GM03348 (cell line): ENCODE measurements at regions not wholly inside any gene's neighbourhood (a gene's known extent, or its start where the extent isn't known, plus 50 kb on each side); places are given as distances from the start of the nearest gene placed in this dataset.

ENCODE experiments used
- DNase-seq: peaks from one replicate; pipeline ENCODE4 v3.0.0; 2012; ENCODE audit warnings: low spot score

DNA sequence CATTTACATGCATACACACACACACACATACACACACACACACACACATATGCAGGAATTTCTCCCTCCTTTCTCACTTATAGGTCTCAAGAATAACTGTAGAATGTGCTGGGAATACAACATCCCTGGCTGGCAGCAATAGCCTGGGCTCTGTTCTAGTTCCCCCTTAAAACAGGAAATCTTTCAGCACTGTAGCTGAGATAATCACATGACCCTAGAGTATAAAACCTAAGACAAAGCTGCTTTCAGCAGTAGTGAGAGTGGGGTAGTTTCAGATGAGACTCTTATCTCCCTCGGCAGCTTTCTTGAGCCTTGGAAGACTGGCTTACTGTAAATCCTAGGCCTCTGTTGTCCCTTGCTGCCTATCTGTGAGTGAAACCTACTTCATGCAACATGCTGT is 137.4 kb upstream of the AKR1E2 start:
- DNase-seq = no peak

DNA sequence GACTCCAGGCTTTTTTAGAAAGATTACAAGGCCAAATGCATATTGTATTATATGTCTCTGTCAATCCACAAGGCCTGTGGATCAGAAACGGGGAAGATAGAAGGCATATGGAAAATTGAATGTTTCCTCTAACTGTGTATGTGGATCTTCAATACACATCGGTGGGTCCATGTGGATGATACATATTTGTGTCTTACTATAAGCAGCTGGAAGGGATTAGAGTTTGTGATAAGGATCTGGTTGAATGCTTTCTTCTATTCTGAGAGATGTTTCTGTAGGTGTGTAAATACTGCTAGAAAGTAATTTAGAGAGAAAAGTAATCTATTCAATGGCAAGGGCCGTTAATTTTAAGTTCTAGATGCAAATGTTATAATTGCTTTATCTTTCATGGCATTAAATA is 137.8 kb upstream of the AKR1E2 start:
- no peak for DNase-seq

DNA sequence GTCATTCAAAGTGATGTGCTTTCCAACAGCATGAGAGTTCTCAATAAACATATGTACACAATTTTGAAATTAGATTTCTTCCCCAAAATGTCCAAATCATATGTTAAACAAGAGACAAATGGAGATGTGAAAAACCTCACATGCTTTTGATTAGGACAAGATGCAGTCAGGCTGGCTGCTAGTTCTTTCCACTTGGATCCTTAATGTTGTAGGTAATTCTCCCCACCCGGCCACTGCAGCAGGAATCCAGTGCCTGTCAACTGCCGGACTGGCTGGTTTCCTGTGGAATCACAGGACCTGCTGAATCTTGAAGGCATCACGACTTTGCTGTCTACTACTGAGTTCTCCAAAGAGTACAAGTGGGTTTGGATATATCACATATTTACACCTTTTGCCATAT is 138.6 kb upstream of the AKR1E2 start:
- DNase-seq = peak; percentile 19

DNA sequence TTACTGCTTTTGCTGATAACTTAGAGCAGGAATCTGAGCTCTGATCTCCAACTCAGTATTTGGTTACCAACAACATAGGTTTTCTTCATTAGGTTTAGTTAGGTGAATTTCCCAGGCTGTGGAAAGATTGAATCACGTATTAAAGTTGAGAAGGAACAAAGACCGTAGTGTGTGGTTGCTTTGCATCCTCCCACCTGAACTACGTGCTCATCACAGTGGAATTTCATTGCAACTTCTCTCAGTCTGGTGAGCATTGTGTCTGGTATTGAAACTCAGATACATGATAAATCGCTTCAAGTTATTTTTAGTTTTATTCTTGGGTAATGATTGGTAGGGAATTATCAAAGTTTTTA is 139.4 kb upstream of the AKR1E2 start:
- peak; percentile 65 for DNase-seq

DNA sequence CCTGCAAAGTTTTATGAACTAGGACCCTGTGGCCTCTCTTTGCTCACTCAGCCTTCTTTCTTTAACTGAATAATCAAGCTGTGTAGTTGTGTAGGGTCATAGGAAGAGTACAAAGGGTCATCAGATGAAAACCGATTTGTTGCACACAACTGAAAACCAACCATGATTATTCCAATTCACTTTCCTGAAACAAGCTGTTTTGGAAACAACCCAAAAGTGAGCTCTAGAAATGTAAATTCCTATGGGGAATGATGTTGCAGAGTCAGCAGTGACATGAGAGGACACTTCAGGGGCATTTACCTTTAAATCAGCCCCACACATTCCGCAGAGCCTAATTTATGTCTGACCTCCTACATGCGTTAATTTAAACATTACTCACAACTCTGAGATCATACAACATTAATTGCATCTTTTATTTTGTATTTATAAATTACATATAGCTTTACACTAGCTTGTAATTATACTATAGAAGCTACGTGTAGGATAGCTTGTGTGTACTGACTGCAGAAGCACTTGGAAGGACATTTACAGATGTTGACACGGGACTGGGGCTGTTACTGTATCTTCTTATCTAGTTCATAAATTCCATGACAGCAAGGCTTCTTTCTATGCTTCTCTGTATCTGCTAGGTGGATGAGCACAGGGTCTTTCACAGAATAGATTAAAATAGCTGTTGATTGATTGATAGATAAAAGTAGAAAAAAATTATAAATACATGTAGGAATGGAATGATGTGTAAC is 139.9 kb upstream of the AKR1E2 start:
- no peak for DNase-seq

DNA sequence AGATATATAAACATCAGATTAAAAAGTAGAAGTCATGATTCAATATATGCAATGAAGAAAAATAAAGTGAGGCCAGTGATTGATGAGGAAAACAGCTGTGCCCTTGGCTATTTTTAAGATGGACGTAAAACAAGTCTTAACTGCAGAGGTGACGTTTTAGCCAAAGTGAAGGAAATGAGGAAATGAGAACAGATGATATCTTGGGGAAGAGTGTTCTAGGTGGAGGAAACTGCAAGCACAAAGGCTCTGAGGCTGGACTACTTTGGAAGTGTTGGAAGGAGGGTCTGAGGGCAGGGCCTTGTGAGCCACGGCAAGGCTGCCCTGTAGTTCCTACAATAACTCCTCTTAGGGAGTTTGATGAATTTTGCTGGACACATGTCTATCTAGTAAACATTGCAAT is 140.5 kb upstream of the AKR1E2 start:
- DNase-seq = no peak

DNA sequence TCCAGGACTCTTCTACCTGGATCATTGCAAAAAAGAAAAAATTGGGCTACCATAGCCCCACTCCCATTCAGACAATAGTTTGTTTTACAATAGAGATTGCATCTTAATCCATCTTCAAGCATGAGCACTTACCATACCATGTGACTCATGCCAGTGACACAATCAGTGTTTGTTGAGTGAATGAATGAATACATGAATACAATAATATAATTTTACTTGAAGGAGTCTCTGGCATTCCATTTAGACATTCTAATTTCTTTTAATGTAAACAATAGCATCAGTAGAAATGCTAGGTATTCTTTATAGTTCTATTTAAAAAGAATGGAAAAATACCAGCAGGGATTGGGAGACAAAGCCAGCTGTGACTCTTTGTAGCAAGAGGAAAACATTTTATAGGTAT is 141.6 kb upstream of the AKR1E2 start:
- DNase-seq = no peak

DNA sequence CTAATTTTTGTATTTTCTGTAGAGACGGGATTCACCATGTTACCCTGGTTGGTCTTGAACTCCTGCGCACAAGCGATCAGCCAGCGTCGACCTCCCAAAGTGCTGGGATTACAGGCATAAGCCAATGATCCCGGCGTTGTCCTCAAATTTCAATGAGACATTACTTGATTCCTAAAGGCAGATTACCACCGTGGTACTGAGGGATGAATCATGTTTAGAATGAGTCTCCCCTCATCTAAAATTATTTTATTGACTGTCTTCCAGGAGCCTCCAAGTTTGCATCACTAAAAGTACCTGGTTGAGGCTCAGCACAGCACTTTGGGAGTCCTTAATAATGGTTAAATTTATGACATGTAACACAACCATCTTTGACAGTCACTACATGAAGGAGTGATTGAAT is 142.2 kb upstream of the AKR1E2 start:
- DNase-seq = no peak

DNA sequence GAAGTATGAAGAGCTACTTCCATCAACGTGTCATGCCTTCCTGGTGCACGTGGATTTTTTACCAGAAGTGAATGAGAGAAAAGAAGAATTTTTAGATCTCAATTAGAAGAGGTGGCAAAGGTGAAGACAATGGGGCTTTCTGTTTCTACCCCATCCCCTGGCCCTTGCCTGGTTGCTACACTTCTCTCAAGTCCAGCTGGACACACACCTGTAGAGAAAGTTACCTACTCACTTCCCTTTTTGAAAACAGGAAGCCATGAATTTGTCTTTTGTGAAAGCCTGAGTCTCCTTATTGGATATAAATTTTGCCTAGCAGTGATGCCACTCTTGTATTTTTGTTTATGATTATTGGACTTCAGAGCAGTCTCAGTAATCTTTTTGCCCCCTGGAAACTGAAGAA is 142.9 kb upstream of the AKR1E2 start:
- DNase-seq = no peak

DNA sequence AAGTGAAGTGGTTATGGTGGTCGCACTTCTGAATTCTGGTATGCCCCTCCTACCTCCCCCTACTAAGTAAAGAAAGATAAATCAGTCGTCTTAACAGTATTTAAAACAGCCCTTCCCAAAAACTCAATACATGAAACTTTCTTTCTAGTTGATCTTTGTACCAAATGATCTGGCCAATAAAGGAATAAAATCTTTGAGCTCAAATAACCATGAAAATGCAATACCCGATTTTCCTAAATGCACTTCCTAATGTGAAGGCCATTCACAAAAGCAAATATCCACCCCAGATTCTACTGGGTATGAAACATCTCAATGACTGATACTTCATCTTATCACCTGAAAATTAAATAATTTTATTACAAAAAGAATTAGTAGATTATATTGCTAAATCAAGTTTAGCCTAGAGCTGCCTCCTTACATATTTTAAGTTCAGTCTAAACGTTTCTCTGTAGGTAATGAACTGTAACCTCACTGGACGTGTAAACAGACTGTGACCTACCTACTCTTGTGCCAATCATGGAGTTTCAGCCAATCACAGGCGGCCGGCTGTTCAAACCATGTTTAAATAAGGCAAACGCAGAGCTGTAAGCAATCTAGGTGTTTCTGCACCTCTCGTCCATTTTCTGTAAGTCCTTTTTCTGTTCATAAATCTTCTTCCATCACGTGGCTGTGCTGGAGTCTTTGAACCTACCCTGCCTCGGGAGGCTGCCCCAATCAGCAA is 146.9 kb upstream of the AKR1E2 start:
- no peak for DNase-seq

DNA sequence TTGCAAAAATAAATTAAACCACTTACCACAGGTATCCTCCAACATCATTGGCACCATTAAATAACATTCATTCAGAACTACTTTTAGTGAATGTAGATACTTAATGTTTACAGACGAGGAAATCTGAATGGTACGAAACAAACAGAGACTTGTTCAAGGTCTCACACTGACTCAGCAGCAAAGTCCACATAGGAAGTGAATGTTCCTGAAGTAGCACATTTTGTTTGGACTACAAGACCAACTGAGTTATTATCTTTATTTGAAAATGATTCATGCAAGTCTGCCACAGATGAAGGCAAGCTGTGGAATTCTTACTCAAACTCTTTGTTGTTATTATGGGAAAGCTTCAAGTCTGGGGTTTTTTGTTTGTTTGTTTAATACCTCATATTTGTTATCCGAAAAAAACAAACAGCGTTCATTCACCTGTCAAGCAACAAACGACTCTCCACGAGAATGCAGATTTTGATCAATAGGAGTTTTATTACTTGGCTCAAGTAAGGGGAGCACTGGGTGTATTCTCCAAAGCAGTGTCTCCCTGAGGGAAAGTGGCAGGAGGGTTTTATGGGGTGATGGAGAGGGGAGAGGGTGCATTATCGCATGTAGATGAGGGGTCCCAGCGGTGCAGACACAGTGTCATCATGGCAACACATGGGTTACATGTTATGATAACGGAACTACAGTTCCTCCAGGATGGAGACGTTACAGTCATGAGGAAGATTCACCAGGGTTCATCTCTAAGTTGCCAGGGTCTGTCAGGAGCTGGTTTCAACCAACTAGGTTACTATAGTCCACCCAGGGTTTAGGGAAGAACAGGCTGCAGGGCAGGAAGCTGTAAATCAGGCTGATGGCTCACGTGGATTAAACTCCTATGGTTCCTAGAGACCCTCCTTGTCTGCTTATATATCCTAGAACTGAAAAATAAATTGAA is 147.7 kb upstream of the AKR1E2 start:
- DNase-seq = peak; percentile 49

DNA sequence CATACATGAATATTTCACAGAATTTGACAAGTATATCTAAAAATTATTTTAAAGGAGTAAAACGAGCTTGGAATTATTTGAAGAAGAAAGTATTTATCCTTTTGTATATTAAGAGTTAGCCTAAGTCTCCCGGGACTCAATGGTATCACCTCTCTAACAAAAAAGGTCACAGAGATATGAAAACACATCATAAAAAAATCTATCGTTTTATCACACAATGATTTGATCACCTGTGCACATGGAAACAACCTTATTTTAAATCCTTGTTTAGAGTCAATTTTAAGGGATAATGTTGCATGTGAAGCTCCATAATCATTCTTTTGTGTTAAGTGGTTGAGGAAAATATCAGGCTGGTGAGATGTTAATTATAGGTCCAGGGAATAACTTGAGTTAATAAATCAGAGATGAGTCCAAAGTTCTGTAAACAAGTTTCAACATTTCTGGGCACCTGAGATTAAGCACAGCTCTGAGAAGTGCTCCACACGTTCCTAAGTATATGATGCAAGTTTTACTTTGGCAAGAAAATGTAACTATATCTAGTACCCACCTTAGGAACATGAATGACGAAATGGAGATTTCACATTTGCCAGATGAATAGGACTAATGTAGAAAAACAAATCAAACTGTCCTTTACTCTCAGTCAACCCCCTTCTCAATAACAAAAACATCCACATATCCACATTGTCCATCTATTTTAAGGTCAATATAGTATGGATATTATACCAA is 148.5 kb upstream of the AKR1E2 start:
- no peak for DNase-seq

DNA sequence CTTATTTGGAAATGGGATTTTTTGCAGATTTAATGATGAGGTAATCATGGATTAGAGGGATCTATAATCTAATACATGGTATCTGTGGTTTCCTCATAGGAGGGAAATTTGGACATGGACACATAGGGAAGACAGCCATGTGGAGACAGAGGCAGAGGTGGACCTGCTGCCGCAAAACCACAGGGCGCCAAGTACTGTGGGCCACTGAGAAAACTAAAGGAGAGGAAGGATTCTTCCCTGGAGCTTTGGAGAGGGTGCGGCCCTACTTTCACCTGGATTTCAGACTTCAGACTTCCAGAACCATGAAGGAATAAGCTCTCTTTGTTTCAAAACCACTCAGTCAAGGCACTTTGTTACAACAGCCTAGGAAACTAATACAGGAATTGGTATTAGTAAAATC is 149.4 kb upstream of the AKR1E2 start:
- DNase-seq = no peak

DNA sequence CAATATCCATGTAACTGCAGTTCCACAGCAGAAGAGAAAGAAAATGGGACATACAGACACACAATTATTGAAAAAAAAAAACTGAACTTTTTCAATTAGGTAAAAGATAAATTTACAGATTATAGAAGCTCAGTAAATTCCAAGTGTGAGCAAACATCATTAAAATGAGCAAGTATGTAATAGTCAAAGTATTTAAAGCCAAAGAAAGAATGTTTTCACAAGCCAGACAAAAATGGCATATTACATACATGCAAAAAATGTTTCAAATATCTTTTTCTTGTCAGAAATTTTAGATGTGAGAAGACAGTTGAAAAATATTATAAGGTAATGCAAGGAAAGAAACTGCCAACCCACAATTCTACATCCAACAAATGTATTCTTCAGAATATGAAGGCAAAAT is 150.2 kb upstream of the AKR1E2 start:
- DNase-seq = no peak

DNA sequence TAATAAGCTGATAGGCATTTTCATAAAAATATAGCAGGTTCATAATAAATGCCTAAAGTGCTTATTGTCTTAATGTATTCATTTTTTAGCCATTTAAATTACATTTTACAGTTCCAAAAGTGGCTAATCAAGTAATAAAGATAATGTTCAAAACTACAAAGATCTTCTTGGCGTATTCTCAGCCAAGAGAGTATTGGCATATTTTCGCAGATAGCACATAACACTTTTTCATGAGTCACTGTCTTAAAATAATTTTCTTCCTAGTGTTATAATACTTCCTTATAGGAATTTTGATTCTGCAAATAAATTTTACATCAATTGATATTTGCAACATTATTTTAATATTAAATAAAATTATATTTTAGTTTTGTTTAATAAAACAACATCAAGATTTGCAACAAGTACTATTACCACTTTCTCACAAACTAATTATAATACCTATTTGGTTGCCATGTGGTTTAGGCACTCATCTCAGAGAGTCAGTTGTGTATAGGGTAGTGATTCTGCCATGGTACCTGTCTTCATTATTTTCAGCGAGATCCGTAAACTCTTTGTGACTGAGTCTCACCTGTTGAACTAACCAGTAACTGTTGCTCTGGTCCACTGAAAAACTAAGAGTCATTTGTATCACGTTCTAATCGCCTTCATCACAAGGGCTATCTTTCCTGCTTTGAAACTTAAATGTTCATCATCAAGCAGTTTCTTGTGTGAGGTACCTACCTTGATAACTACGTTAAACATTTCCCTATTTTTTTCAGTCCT is 152.5 kb upstream of the AKR1E2 start:
- DNase-seq = no peak

DNA sequence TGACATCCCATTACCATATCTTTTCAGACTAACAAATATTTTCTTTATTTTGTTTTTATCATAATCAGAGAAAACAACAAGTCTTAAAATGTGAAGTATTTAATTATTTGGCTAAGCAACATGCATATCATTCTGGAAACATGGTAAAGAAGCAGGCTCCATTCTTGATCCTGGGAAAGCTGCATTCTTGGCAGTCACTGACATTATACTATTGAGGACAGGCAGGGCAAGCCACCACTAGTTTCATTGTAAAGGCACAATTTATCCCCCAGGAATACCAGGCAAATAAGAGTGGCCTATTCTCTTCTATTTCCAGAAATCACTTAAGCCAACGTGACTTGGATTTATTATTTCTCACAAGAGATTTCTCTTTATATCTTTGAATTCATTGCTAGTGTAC is 153.8 kb upstream of the AKR1E2 start:
- DNase-seq = no peak

DNA sequence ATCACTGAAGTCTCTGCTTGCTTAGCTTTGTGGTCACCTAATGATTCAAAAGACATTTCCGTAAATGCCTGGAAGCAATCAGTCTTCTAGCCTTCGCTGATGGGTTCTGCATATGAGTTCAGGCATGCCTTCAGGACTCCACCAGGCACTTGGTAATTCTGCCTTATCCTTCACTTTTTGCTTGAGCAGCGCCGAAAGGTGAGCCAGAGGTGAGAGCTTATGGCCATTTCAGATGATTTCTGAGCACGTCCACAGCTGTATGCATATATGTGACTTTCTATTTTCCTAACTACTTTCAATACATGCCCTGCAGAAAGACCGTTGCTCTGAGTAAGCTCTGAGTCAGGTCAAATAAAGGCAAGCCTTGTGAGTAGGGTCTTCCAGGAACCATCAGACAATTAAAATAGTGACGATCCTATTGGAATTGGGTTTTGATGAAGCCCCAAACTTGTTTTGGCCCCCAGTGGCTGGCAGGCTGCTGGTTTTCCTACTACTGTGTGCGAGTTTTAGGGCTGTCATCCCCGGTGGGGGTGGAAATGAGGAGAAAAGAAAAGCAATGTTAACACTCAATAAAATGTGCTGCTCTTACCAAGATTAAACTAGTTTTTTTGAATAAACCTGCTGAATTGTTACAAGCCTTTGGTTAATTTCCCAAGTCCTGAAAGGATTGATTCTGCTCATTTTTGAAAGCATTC is 154.4 kb upstream of the AKR1E2 start:
- DNase-seq = no peak

DNA sequence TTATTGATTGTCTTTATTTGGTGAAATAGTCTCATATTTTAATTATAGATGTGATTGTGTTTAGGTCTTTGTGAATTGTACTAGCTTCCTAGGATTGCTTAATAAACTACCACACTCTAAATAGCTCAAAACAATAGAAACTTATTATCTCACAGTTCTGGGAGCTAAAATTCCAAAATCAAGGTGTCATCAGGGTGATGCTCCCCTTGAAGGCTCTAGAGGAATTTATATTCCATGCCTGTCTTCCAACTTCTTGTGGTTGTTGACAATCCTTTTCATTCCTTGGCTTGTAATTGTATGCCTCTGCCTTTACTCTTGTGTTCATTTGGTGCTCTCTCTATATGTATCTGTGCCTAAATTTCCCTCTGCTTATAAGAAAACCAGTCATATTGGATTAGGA is 155.3 kb upstream of the AKR1E2 start:
- peak; percentile 55 for DNase-seq

DNA sequence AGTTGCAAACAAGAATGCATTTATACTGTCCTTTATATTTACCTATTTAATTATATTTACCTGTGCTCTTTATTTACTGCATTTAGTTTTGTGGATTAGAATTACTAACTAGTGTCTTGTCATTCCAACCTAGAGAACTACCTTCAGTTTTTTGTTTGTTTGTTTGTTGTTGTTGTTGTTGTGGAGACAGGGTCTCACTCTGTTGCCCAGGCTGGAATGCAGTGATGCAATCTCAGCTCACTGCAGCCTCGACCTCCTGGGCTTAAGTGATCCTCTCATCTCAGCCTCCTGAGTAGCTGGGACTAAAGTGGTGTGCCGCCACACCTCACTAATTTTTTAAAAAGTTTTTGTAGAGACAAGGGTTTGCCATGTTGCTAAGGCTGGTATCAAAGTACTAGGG is 156.4 kb upstream of the AKR1E2 start:
- DNase-seq = no peak

DNA sequence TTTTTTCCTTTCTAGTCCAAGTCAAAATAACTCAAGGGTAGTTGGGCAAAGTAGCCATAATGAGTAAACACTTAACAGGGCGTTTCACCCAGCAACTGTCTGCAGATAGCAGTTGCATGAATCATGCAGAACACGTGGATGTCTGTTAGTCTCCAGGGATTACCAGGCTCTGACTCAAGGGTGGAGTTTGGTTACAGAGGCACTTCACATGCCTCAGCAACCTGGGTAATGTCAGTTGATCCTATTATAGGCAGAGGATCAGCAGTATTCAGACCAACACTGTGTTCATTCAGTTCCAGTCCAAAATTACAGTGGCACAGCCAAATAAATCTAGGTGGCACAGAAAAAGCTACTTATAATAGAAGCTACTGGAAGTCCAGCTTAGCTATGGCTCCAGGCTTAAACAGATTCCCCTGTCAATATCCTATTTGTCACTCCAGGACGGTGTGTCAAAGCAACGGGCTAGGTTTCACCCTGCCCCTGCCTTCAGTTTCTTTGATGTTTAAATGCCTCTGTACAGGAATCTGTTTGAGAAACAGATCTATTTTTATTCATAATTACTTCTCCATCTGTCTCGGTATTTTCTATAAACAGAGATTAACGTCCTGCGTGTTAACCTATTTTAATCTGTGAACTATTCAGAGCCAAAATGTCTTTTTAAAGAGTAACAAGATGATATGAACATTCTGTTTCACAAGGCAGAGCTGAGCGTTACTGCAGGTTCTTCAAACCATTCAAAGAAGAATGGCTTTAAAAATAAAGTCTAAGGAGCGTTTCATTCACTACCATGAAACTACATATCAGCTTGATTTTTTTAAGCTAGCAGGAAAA is 162.6 kb upstream of the AKR1E2 start:
- DNase-seq = peak; percentile 88
